Sciatic nerve (tissue), 2 donors: ENCODE measurements at regions not wholly inside any gene's neighbourhood (a gene's known extent, or its start where the extent isn't known, plus 50 kb on each side); places are given as distances from the start of the nearest gene placed in this dataset.

Experiments
- ATAC-seq: fragments of 200-7000 bp; cut with Tn5 transposase; one replicate; pipeline ENCODE4 v1.9.1; 2020; ENCODE audit warnings: mild to moderate bottlenecking, moderate library complexity
- DNase-seq: peaks from one replicate; pipeline ENCODE4 v3.0.0-alpha.2; 2020; ENCODE audit warnings: low spot score
- intact Hi-C: fragments of 100-400 bp; cut with DNase I; formaldehyde crosslinking; loops from one replicate; pipeline ENCODE4 v1.14.2; 2022
- donor health status: DM: no; HTN: no; CAD: no.
- donor health status: DM: no; HTN: no; CAD: no.

GRCh38 chr10:129371541-129371940, 95.5 kb upstream of the MGMT start:
- intact Hi-C loops, result no loop called here
- DNase-seq (no peak), ATAC-seq (no peak)

- DNase-seq (no peak), ATAC-seq (no peak)
- intact Hi-C loops, result no loop called here
Measured at GRCh38 chr10:129372172-129372571, 94.9 kb upstream of the MGMT start.

- no peak for DNase-seq
- intact Hi-C loops, result no loop called here
- ATAC-seq, result no peak
Measured at GRCh38 chr10:129373231-129373630, 93.8 kb upstream of the MGMT start.

- DNase-seq, result no peak
- intact Hi-C loops, result no loop called here
- ATAC-seq, result no peak
Measured at GRCh38 chr10:129373718-129374117, 93.3 kb upstream of the MGMT start.

- ATAC-seq (no peak), DNase-seq (no peak)
- intact Hi-C loops, result no loop called here
Measured at GRCh38 chr10:129375171-129375570, 91.9 kb upstream of the MGMT start.

GRCh38 chr10:129375912-129376311, 91.1 kb upstream of the MGMT start:
- intact Hi-C loops, result no loop called here
- DNase-seq, result no peak
- no peak for ATAC-seq

- ATAC-seq (no peak), DNase-seq (no peak)
- intact Hi-C loops, result no loop called here
Measured at GRCh38 chr10:129380279-129380678, 86.8 kb upstream of the MGMT start.

GRCh38 chr10:129381741-129382140, 85.3 kb upstream of the MGMT start:
- intact Hi-C loops, result no loop called here
- ATAC-seq, result no peak
- no peak for DNase-seq

- DNase-seq (no peak), ATAC-seq (no peak)
- intact Hi-C loops, result no loop called here
Measured at GRCh38 chr10:129382401-129382800, 84.6 kb upstream of the MGMT start.

GRCh38 chr10:129383651-129384050, 83.4 kb upstream of the MGMT start:
- intact Hi-C loops, result no loop called here
- no peak for ATAC-seq
- no peak for DNase-seq

GRCh38 chr10:129385600-129385999, 81.4 kb upstream of the MGMT start:
- intact Hi-C loops, result no loop called here
- ATAC-seq (no peak), DNase-seq (no peak)

GRCh38 chr10:129386415-129387257, 80.4 kb upstream of the MGMT start:
- DNase-seq, result no peak
- no peak for ATAC-seq
- intact Hi-C loops, result no loop called here

- ATAC-seq, result no peak
- intact Hi-C loops, result no loop called here
- no peak for DNase-seq
Measured at GRCh38 chr10:129387258-129387525, 79.8 kb upstream of the MGMT start.

- no peak for ATAC-seq
- DNase-seq, result no peak
- intact Hi-C loops, result no loop called here
Measured at GRCh38 chr10:129388435-129388834, 78.6 kb upstream of the MGMT start.

- ATAC-seq, result no peak
- intact Hi-C loops, result no loop called here
- no peak for DNase-seq
Measured at GRCh38 chr10:129389194-129389593, 77.8 kb upstream of the MGMT start.

- intact Hi-C loops, result no loop called here
- DNase-seq (no peak), ATAC-seq (no peak)
Measured at GRCh38 chr10:129390147-129390546, 76.9 kb upstream of the MGMT start.

GRCh38 chr10:129390726-129391125, 76.3 kb upstream of the MGMT start:
- ATAC-seq, result no peak
- DNase-seq, result no peak
- intact Hi-C loops, result no loop called here

GRCh38 chr10:129391464-129391863, 75.6 kb upstream of the MGMT start:
- no peak for ATAC-seq
- intact Hi-C loops, result no loop called here
- DNase-seq, result no peak

- intact Hi-C loops, result no loop called here
- DNase-seq, result no peak
Measured at GRCh38 chr10:129392855-129393254, 74.2 kb upstream of the MGMT start.

GRCh38 chr10:129393812-129394211, 73.2 kb upstream of the MGMT start:
- no peak for DNase-seq
- ATAC-seq, result no peak
- intact Hi-C loops, result no loop called here

More at GRCh38 chr10:129392855-129393254, 74.2 kb upstream of the MGMT start:
- ATAC-seq, result no peak

GRCh38 chr10:129394518-129395328, 72.3 kb upstream of the MGMT start:
- DNase-seq (no peak), ATAC-seq (no peak)
- intact Hi-C loops, result no loop called here
